H1 (cell line): ENCODE measurements at regions not wholly inside any gene's neighbourhood (a gene's known extent, or its start where the extent isn't known, plus 50 kb on each side); places are given as distances from the start of the nearest gene placed in this dataset.

Experiments
- CTCF ChIA-PET: fragments of 300-600 bp; sonication (Branson Sonifier 250); formaldehyde crosslinking; loops from one replicate; lab custom pipeline; 2021; ENCODE audit not compliant: partially characterized antibody; lab: Charles Lee
- POLR2A ChIA-PET: fragments of 300-600 bp; sonication (Branson Sonifier 250); formaldehyde crosslinking; loops from one replicate; lab custom pipeline; 2021; ENCODE audit warnings: inconsistent platforms; ENCODE audit not compliant: partially characterized antibody; lab: Charles Lee
- DNase-seq, 2 experiments: peaks; one replicate each; pipeline versions ENCODE4 v3.0.0 to v3.0.0-alpha.2; 2010 to 2022; ENCODE audit warnings: low spot score in 2 of 2, low read depth in 1 of 2, mixed read lengths in 1 of 2
- FAIRE-seq: peaks from 2 replicates; lab custom pipeline; 2011; peaks lifted over from hg19 to GRCh38; lab: Jason Lieb, UNC
- H2AFZ ChIP-seq: 2 replicates; pipeline ENCODE4 v1.8.1; 2012; ENCODE audit warnings: low read length, inconsistent platforms
- H2AK5ac ChIP-seq: 2 replicates; pipeline ENCODE4 v1.6.1; 2013; ENCODE audit warnings: low read depth, low read length
- H2BK120ac ChIP-seq: replicated peaks from 2 replicates; pipeline ENCODE3; 2013; ENCODE audit warnings: low read depth, low read length, inconsistent platforms
- H2BK12ac ChIP-seq: 2 replicates; pipeline ENCODE4 v1.6.1; 2013; ENCODE audit warnings: low read depth, low read length
- H2BK15ac ChIP-seq: 2 replicates; pipeline ENCODE4 v1.6.1; 2013; ENCODE audit warnings: low read length
- H2BK20ac ChIP-seq: 2 replicates; pipeline ENCODE4 v1.6.1; 2013; ENCODE audit warnings: low read length
- H2BK5ac ChIP-seq: 2 replicates; pipeline ENCODE4 v1.6.1; 2013; ENCODE audit warnings: low read depth, low read length
- H3K14ac ChIP-seq: 2 replicates; pipeline ENCODE4 v1.6.1; 2013; ENCODE audit warnings: inconsistent platforms; ENCODE audit not compliant: insufficient read length
- H3K18ac ChIP-seq: 2 replicates; pipeline ENCODE4 v1.6.1; 2013; ENCODE audit warnings: low read length; ENCODE audit errors: extremely low read depth
- H3K23ac ChIP-seq: 2 replicates; pipeline ENCODE4 v1.6.1; 2013; ENCODE audit warnings: inconsistent platforms; ENCODE audit not compliant: insufficient read length
- H3K23me2 ChIP-seq: 2 replicates; pipeline ENCODE4 v1.6.1; 2013; ENCODE audit warnings: low read depth, low read length
- H3K27ac ChIP-seq: 2 replicates; pipeline ENCODE4 v1.6.1; 2011; ENCODE audit warnings: low read depth, low read length, inconsistent platforms
- H3K27me3 ChIP-seq, 4 experiments: replicated peaks in 1 of 4; 1 replicate in 1 of 4; 2 replicates in 3 of 4; pipeline versions ENCODE4 v1.6.1 to v1.8.1; 2011 to 2013; ENCODE audit warnings: low read length in 3 of 4, mild to moderate bottlenecking in 3 of 4, inconsistent platforms in 2 of 4, mixed read lengths in 2 of 4, moderate library complexity in 1 of 4; ENCODE audit not compliant: control insufficient read depth in 3 of 4, insufficient read depth in 3 of 4; ENCODE audit errors: extremely low read depth in 1 of 4
- H3K36me3 ChIP-seq, 4 experiments: 2 replicates each; pipeline versions ENCODE4 v1.6.1 to v1.8.1; 2011 to 2013; ENCODE audit warnings: mild to moderate bottlenecking in 4 of 4, low read length in 3 of 4, moderate library complexity in 2 of 4, control low read depth in 1 of 4, inconsistent platforms in 1 of 4; ENCODE audit not compliant: insufficient read depth in 4 of 4, control insufficient read depth in 2 of 4
- H3K4ac ChIP-seq: replicated peaks from 2 replicates; pipeline ENCODE3; 2013; ENCODE audit warnings: low read length, low read depth, mixed read lengths, inconsistent platforms; ENCODE audit not compliant: insufficient read length
- H3K4me1 ChIP-seq, 4 experiments: replicated peaks in 1 of 4; 1 replicate in 1 of 4; 2 replicates in 3 of 4; pipeline versions ENCODE4 v1.6.1 to v1.8.1; 2011 to 2013; ENCODE audit warnings: low read length in 3 of 4, inconsistent platforms in 2 of 4, mixed read lengths in 1 of 4; ENCODE audit not compliant: insufficient read depth in 4 of 4, control insufficient read depth in 3 of 4
- H3K4me2 ChIP-seq, 2 experiments: 2 replicates each; pipeline versions ENCODE4 v1.6.1 to v1.8.1; 2011 to 2013; ENCODE audit warnings: low read depth in 2 of 2, low read length in 2 of 2, control low read depth in 1 of 2, inconsistent platforms in 1 of 2, mild to moderate bottlenecking in 1 of 2; ENCODE audit not compliant: insufficient read depth in 1 of 2
- H3K4me3 ChIP-seq, 4 experiments: fragments of 200-600, 300-600 bp in 1 of 4; sonication (generic), shearing (Covaris generic), sonication (Bioruptor Twin) in 1 of 4; 2 replicates each; pipeline versions ENCODE4 v1.5.1 to v1.8.1; 2011 to 2016; ENCODE audit warnings: low read length in 4 of 4, low read depth in 3 of 4, control low read depth in 2 of 4, inconsistent platforms in 2 of 4, mild to moderate bottlenecking in 2 of 4, mixed read lengths in 1 of 4, moderate library complexity in 1 of 4; ENCODE audit not compliant: insufficient read depth in 2 of 4; ENCODE audit errors: extremely low read depth in 1 of 4
- H3K56ac ChIP-seq: replicated peaks from 2 replicates; pipeline ENCODE3; 2013; ENCODE audit warnings: low read depth, mild to moderate bottlenecking, mixed read lengths, low read length, inconsistent platforms; ENCODE audit not compliant: insufficient read length
- H3K79me1 ChIP-seq: 2 replicates; pipeline ENCODE4 v1.6.1; 2013; ENCODE audit warnings: low read depth, low read length, control low read depth
- H3K79me2 ChIP-seq, 2 experiments: 2 replicates each; pipeline versions ENCODE4 v1.6.1 to v1.8.1; 2012 to 2013; ENCODE audit warnings: low read length in 2 of 2, mild to moderate bottlenecking in 2 of 2, inconsistent platforms in 1 of 2; ENCODE audit not compliant: insufficient read depth in 2 of 2, control insufficient read depth in 1 of 2
- H3K9ac ChIP-seq, 4 experiments: replicated peaks in 1 of 4; 1 replicate in 1 of 4; 2 replicates in 3 of 4; pipeline versions ENCODE4 v1.6.1 to v1.8.1; 2011 to 2013; ENCODE audit warnings: low read depth in 3 of 4, low read length in 3 of 4, control low read depth in 2 of 4, mild to moderate bottlenecking in 2 of 4, moderate library complexity in 2 of 4, inconsistent platforms in 1 of 4; ENCODE audit errors: extremely low read depth in 1 of 4
- H3K9me3 ChIP-seq, 2 experiments: 2 replicates each; pipeline versions ENCODE4 v1.6.1 to v1.8.1; 2012 to 2013; ENCODE audit warnings: mild to moderate bottlenecking in 2 of 2, moderate library complexity in 2 of 2, control low read depth in 1 of 2, inconsistent platforms in 1 of 2, low read depth in 1 of 2, low read length in 1 of 2, mixed read lengths in 1 of 2; ENCODE audit not compliant: insufficient read depth in 2 of 2
- H4K20me1 ChIP-seq, 2 experiments: replicated peaks in 1 of 2; 2 replicates each; pipeline versions ENCODE3 to v1.8.1; 2011 to 2013; ENCODE audit warnings: inconsistent platforms in 2 of 2, low read length in 2 of 2, mild to moderate bottlenecking in 1 of 2; ENCODE audit not compliant: insufficient read depth in 2 of 2, control insufficient read depth in 1 of 2
- H4K5ac ChIP-seq: 2 replicates; pipeline ENCODE4 v1.6.1; 2013; ENCODE audit warnings: low read length, low read depth, mixed read lengths, inconsistent platforms; ENCODE audit not compliant: insufficient read length
- H4K8ac ChIP-seq: 2 replicates; pipeline ENCODE4 v1.8.0; 2013; ENCODE audit warnings: mild to moderate bottlenecking, moderate library complexity, low read length, inconsistent platforms; ENCODE audit not compliant: insufficient read depth; ENCODE audit errors: extremely low read depth
- H4K91ac ChIP-seq: replicated peaks from 2 replicates; pipeline ENCODE3; 2013; ENCODE audit warnings: low read length, mixed read lengths, inconsistent platforms; ENCODE audit not compliant: insufficient read length
- CHD2 ChIP-seq: IDR thresholded peaks from 2 replicates; pipeline ENCODE4 v1.6.1; 2012; ENCODE audit warnings: low read length, improper control_type of control experiment
- WGBS, 2 experiments: shearing (Covaris generic) in 1 of 2; methylation state at CpG; one replicate each; pipeline versions ENCODE4 v1.1.6 to v1.1.7; 2013 to 2015; ENCODE audit warnings: low lambda C conversion rate in 2 of 2, mixed read lengths in 2 of 2, inconsistent platforms in 1 of 2, low coverage in 1 of 2, missing lambda C conversion rate in 1 of 2; ENCODE audit not compliant: insufficient replicate concordance in 2 of 2, insufficient coverage in 1 of 2, insufficient read length in 1 of 2; ENCODE audit errors: extremely low coverage in 1 of 2, missing lambda C conversion rate in 1 of 2; 5-methylcytosine and 5-hydroxymethylcytosine counted together

DNA sequence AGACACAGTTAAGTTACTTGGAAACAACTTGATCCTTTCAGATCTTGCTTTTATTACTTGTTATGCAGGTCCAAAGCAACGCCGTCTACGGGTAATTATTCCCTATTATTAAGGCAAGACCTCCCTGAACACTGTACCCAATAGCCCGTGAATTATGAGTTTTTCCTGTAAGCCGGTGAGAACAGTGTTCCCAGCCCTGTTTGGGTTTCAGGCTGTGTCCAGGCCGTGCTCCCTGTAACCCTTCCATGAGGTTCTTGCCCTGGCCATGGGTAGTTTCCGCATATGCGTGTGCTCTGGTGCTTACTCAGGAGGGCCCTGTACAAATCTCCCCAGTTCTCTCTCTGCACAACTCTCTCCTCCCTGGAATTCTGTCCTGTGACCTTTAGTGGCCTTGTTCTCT lies 65.6 kb upstream of the CNOT6 start:
- H3K56ac ChIP-seq: no peak overlapping the region
- no peak overlapping the region for H3K9ac ChIP-seq
- H3K4ac ChIP-seq: no peak overlapping the region
- POLR2A ChIA-PET: no interaction called here
- no peak overlapping the region for H3K4me3 ChIP-seq
- no peak overlapping the region for H4K91ac ChIP-seq
- no peaks in the 10 kb centered on the region for H3K4me1 ChIP-seq
- no peak overlapping the region for H4K5ac ChIP-seq
- H3K27me3 ChIP-seq: no peaks in the 10 kb centered on the region
- no peak overlapping the region for H2BK20ac ChIP-seq
- no peak overlapping the region for H2BK15ac ChIP-seq
- peaks cover 5 to 11% of the 10 kb centered on the region in 2 experiments; a peak in 3 of 4 replicates for H3K9me3 ChIP-seq
- H3K79me2 ChIP-seq: no peaks in the 10 kb centered on the region
- H2AFZ ChIP-seq: no peak overlapping the region
- H2BK5ac ChIP-seq: no peak overlapping the region
- no peaks in the 10 kb centered on the region for H3K36me3 ChIP-seq
- no peak overlapping the region for H3K14ac ChIP-seq
- no peak overlapping the region for H4K8ac ChIP-seq
- H3K4me2 ChIP-seq: no peak overlapping the region
- no peak overlapping the region for H3K27ac ChIP-seq
- FAIRE-seq (no peak), DNase-seq (no peak)
- H2BK12ac ChIP-seq: no peak overlapping the region
- H4K20me1 ChIP-seq: no peaks in the 10 kb centered on the region
- WGBS, 2 experiments: 94% methylated on average over 8 of the region's 8 CpGs; no CpG with 5 or more reads in 1 of the 2 experiments
- no peaks in the 10 kb centered on the region for H3K23me2 ChIP-seq
- H2AK5ac ChIP-seq: no peak overlapping the region
- no peak overlapping the region for H3K23ac ChIP-seq
- H2BK120ac ChIP-seq: no peak overlapping the region
- no peaks in the 10 kb centered on the region for H3K79me1 ChIP-seq
- CTCF ChIA-PET: no interaction called here
- no peak overlapping the region for H3K18ac ChIP-seq
- no peak for TF ChIP-seq CHD2
